Esophagus squamous epithelium (tissue), 5 donors: ENCODE measurements at regions not wholly inside any gene's neighbourhood (a gene's known extent, or its start where the extent isn't known, plus 50 kb on each side); places are given as distances from the start of the nearest gene placed in this dataset.

ENCODE experiments used
- DNase-seq: peaks from one replicate; lab custom pipeline; 2025; lab: John Stamatoyannopoulos, UW
- H3K27ac ChIP-seq, 4 donors: fragments of 200-600 bp; sonication (generic); one replicate each; pipeline ENCODE4 v1.5.1; 2016 to 2019; ENCODE audit warnings: mild to moderate bottlenecking in 1 of 4
- H3K27me3 ChIP-seq, 4 donors: fragments of 200-600 bp; sonication (generic); 1 replicate in 3 of 4; 2 replicates in 1 of 4; pipeline versions ENCODE4 v1.5.1 to v1.6.0; 2017 to 2021; ENCODE audit warnings: antibody characterized with exemption in 1 of 4
- H3K36me3 ChIP-seq, 3 donors: fragments of 200-600 bp; sonication (generic); one replicate each; pipeline ENCODE4 v1.5.1; 2016 to 2019
- H3K4me1 ChIP-seq, 3 donors: fragments of 200-600 bp; sonication (generic); one replicate each; pipeline ENCODE4 v1.5.1; 2017 to 2019
- H3K4me3 ChIP-seq, 4 donors: fragments of 200-600 bp; sonication (generic); 1 replicate in 3 of 4; 2 replicates in 1 of 4; pipeline ENCODE4 v1.5.1; 2016 to 2019; ENCODE audit warnings: mild to moderate bottlenecking in 2 of 4, moderate library complexity in 1 of 4
- H3K9me3 ChIP-seq, 3 donors: fragments of 200-600 bp; sonication (generic); one replicate each; pipeline ENCODE4 v1.5.1; 2016 to 2019
- CTCF ChIP-seq, 6 experiments: fragments of 450-650 bp in 4 of 6; fragments of 200-600 bp in 2 of 6; sonication (generic) in 2 of 6; IDR thresholded peaks; one replicate each; pipeline ENCODE4 v1.5.1; 2016 to 2019; ENCODE audit warnings: antibody characterized with exemption in 6 of 6, mild to moderate bottlenecking in 4 of 6, moderate library complexity in 4 of 6
- POLR2A ChIP-seq, 4 donors: fragments of 450-650 bp; IDR thresholded peaks; one replicate each; pipeline ENCODE4 v1.6.1; 2017; ENCODE audit warnings: antibody characterized with exemption in 4 of 4, mild to moderate bottlenecking in 4 of 4, moderate library complexity in 3 of 4
- WGBS, 2 donors: methylation state at CpG; one replicate each; pipeline ENCODE4 v1.1.5; 2018; 5-methylcytosine and 5-hydroxymethylcytosine counted together
- intact Hi-C: fragments of 100-400 bp; cut with DNase I; formaldehyde crosslinking; loops from one replicate; pipeline ENCODE4 v1.15.0; 2022
- donor health status: DM: yes; HTN: yes; CAD: no.

DNA sequence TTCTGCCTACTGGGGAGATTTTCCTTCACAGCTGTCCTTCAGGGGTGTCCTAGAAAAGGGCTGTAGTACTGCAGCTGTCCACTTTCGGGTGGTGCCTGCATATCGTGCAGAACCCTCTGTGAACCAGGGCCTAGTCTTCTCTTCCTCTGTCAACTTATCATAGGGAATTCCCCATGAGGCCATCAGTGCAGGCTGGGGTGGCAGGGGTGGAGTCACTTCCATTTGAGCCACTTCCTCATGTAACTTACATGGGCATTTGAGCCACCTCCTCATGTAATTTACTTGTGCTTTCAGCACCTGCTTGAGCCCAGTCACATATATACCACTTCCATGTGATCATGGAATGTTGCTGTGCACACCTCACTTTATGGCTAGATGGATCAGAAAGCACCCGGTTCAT, 742.0 kb upstream of the RGMB start:
- H3K27ac ChIP-seq, result no peak overlapping the region
- 86 to 88% methylated on average over 2 to 3 of the region's 3 CpGs for WGBS, 2 donors
- H3K9me3 ChIP-seq, result no peaks in the 10 kb centered on the region
- intact Hi-C loops, result no loop called here
- DNase-seq, result no peak
- H3K4me3 ChIP-seq, result no peak overlapping the region
- no peaks in the 10 kb centered on the region for H3K27me3 ChIP-seq
- no peaks in the 10 kb centered on the region for H3K4me1 ChIP-seq
- H3K36me3 ChIP-seq, result no peaks in the 10 kb centered on the region
- no peak for TF ChIP-seq CTCF (IDR thresholded peaks at IDR 0.05)
- no peak for TF ChIP-seq POLR2A (IDR thresholded peaks at IDR 0.05)

GRCh38 chr5:98031926-98032325, 741.5 kb upstream of the RGMB start:
- H3K36me3 ChIP-seq, result no peaks in the 10 kb centered on the region
- no peak overlapping the region for H3K27ac ChIP-seq
- no peaks in the 10 kb centered on the region for H3K4me1 ChIP-seq
- H3K9me3 ChIP-seq, result no peaks in the 10 kb centered on the region
- no peak overlapping the region for H3K4me3 ChIP-seq
- H3K27me3 ChIP-seq, result no peaks in the 10 kb centered on the region
- TF ChIP-seq CTCF (IDR thresholded peaks at IDR 0.05), result no peak
- TF ChIP-seq POLR2A (IDR thresholded peaks at IDR 0.05), result no peak
- DNase-seq, result no peak
- intact Hi-C loops, result no loop called here
- 25% methylated on average over 1 of the region's 1 CpG; no CpG with 5 or more reads in 1 of the 2 donors for WGBS, 2 donors

DNA sequence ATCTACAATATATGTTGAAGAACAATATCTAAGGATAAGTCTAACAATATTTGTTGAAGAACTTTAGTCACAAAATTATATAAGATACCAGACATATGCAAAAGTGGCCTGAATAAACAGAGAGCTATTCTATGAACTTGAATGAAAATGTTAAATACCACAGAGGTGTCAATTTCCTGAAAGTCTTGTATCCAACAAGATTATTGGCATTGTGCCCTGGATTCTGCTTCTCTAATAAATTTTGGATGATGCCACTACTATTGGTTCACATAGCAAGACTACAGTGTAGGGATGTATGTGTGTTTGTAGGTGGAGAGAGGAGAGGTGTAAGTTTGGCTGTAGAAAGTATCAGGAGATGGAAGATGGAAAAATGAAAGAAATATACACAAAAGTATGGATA, 731.8 kb upstream of the RGMB start:
- Histone ChIP-seq H3K4me1 (no peaks in the 10 kb centered on the region), H3K9me3 (peaks cover 0 to 3% (median 0%) of the 10 kb centered on the region in 3 donors), H3K4me3 (no peak overlapping the region), H3K36me3 (no peaks in the 10 kb centered on the region), H3K27me3 (no peaks in the 10 kb centered on the region), H3K27ac (no peak overlapping the region)
- intact Hi-C loops, result no loop called here
- DNase-seq, result no peak
- TF ChIP-seq CTCF (IDR thresholded peaks at IDR 0.05), result no peak
- TF ChIP-seq POLR2A (IDR thresholded peaks at IDR 0.05), result no peak

GRCh38 chr5:98042521-98042920, 730.9 kb upstream of the RGMB start:
- Histone ChIP-seq H3K4me3 (no peak overlapping the region), H3K9me3 (peaks cover 0 to 3% (median 0%) of the 10 kb centered on the region in 3 donors), H3K27ac (no peak overlapping the region), H3K36me3 (no peaks in the 10 kb centered on the region), H3K4me1 (no peaks in the 10 kb centered on the region), H3K27me3 (no peaks in the 10 kb centered on the region)
- no peak for TF ChIP-seq POLR2A (IDR thresholded peaks at IDR 0.05)
- TF ChIP-seq CTCF (IDR thresholded peaks at IDR 0.05), result no peak
- 60 to 70% methylated on average over 1 of the region's 1 CpG for WGBS, 2 donors
- intact Hi-C loops, result no loop called here
- no peak for DNase-seq

DNA sequence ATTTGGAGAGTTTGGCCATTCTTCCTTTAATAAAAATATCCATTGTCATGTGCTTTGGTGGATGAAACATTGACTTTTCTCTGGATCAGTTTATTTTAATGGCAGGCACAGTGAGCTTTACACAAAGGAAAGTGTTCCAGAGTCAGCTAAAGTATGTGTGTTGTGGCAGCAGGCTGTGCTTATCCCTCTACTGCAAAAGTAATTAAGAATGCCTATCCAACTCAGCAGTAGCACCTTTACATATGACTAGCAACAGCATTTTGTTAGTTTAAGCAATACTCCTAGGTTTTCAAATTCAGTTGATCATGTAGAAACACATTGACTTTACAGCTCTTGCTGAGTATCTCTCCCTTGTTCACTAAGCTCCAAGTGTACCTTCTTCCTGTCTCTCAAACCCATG, 730.5 kb upstream of the RGMB start:
- TF ChIP-seq POLR2A (IDR thresholded peaks at IDR 0.05), result no peak
- TF ChIP-seq CTCF (IDR thresholded peaks at IDR 0.05), result no peak
- no peaks in the 10 kb centered on the region for H3K36me3 ChIP-seq
- no peak for DNase-seq
- no peaks in the 10 kb centered on the region for H3K4me1 ChIP-seq
- H3K4me3 ChIP-seq, result no peak overlapping the region
- intact Hi-C loops, result no loop called here
- no peaks in the 10 kb centered on the region for H3K27me3 ChIP-seq
- H3K27ac ChIP-seq, result no peak overlapping the region
- peaks cover 0 to 3% (median 0%) of the 10 kb centered on the region in 3 donors for H3K9me3 ChIP-seq
